K562 (cell line): ENCODE measurements at regions not wholly inside any gene's neighbourhood (a gene's known extent, or its start where the extent isn't known, plus 50 kb on each side); places are given as distances from the start of the nearest gene placed in this dataset.

Experiments
- BHLHE40 ChIP-seq: IDR thresholded peaks from 2 replicates; pipeline ENCODE4 v1.6.1; 2011; ENCODE audit warnings: low read length, improper control_type of control experiment
- CEBPB ChIP-seq: fragments of 450-650 bp; IDR thresholded peaks from 2 replicates; pipeline ENCODE4 v1.6.1; 2016; ENCODE audit warnings: missing genetic modification characterization, missing compliant biosample characterization
- ETS2 ChIP-seq: IDR thresholded peaks from 2 replicates; pipeline ENCODE4 v1.6.1; 2016; ENCODE audit warnings: borderline replicate concordance, missing genetic modification characterization, mild to moderate bottlenecking, moderate library complexity, missing compliant biosample characterization; ENCODE audit not compliant: poor library complexity, severe bottlenecking
- FOXA3 ChIP-seq, 2 experiments: fragments of 450-650 bp in 1 of 2; sonication (generic) in 1 of 2; formaldehyde crosslinking; IDR thresholded peaks in 1 of 2; conservative IDR thresholded peaks in 1 of 2; 2 replicates each; pipeline versions ENCODE4 v1.4.0 to v1.8.0; 2020 to 2022; ENCODE audit warnings: mild to moderate bottlenecking in 2 of 2, missing genetic modification reagents in 1 of 2
- FOXJ3 ChIP-seq: sonication (generic); formaldehyde crosslinking; IDR thresholded peaks from 2 replicates; pipeline ENCODE4 v1.4.0; 2020; ENCODE audit warnings: mild to moderate bottlenecking, missing genetic modification reagents
- GABPB2 ChIP-seq: fragments of 250-450 bp; sonication (Bioruptor Pico); conservative IDR thresholded peaks from 2 replicates; pipeline ENCODE4 v1.5.1; 2021; ENCODE audit warnings: mild to moderate bottlenecking
- IRF2 ChIP-seq: sonication (generic); formaldehyde crosslinking; IDR thresholded peaks from 2 replicates; pipeline ENCODE4 v1.8.1; 2022; ENCODE audit warnings: mild to moderate bottlenecking, missing genetic modification reagents
- LCOR ChIP-seq: sonication (generic); formaldehyde crosslinking; IDR thresholded peaks from 2 replicates; pipeline ENCODE4 v1.8.0; 2022; ENCODE audit warnings: mild to moderate bottlenecking, missing genetic modification reagents
- MITF ChIP-seq: IDR thresholded peaks from 2 replicates; pipeline ENCODE4 v1.6.1; 2014; ENCODE audit warnings: antibody characterized with exemption
- PTBP1 ChIP-seq: fragments of 200-400 bp; formaldehyde crosslinking; IDR thresholded peaks from 2 replicates; pipeline ENCODE4 v1.6.1; 2017; ENCODE audit warnings: low read depth, low read length
- XRCC3 ChIP-seq: fragments of 450-650 bp; IDR thresholded peaks from 2 replicates; pipeline ENCODE4 v1.6.1; 2017; ENCODE audit warnings: mild to moderate bottlenecking, moderate library complexity
- ZFPM2 ChIP-seq: fragments of 250-450 bp; sonication (Bioruptor Pico); IDR thresholded peaks from 2 replicates; pipeline ENCODE4 v1.5.1; 2022; ENCODE audit warnings: mild to moderate bottlenecking
- ZNF224 ChIP-seq: sonication (generic); formaldehyde crosslinking; IDR thresholded peaks from 2 replicates; pipeline ENCODE4 v1.8.0; 2022; ENCODE audit warnings: mild to moderate bottlenecking, missing genetic modification reagents
- ZNF277 ChIP-seq: fragments of 250-450 bp; sonication (Bioruptor Pico); IDR thresholded peaks from 2 replicates; pipeline ENCODE4 v1.8.0; 2022; ENCODE audit warnings: inconsistent platforms, mild to moderate bottlenecking, moderate library complexity, borderline replicate concordance
- ZNF280A ChIP-seq: fragments of 450-650 bp; IDR thresholded peaks from 2 replicates; pipeline ENCODE4 v1.6.1; 2018; ENCODE audit warnings: mild to moderate bottlenecking, low read depth; ENCODE audit not compliant: partially characterized antibody
- ZNF77 ChIP-seq: fragments of 250-450 bp; sonication (Bioruptor Pico); IDR thresholded peaks from 2 replicates; pipeline ENCODE4 v1.5.0; 2020

- no peak for TF ChIP-seq ZNF277 (CRISPR knock-in tag)
- TF ChIP-seq CEBPB, result no peak
- no peak for TF ChIP-seq IRF2
- no peak for TF ChIP-seq MITF
- TF ChIP-seq GABPB2 (CRISPR knock-in tag), result no peak
- TF ChIP-seq XRCC3, result peak; percentile 65; the same call in 1 of the 2 replicates
- TF ChIP-seq ETS2 (tag), result no peak
- no peak for TF ChIP-seq BHLHE40
- TF ChIP-seq ZNF224 (CRISPR knock-in tag), result no peak
- TF ChIP-seq ZFPM2 (CRISPR knock-in tag), result no peak
- TF ChIP-seq FOXA3 (CRISPR knock-in tag; conservative IDR thresholded peaks at IDR 0.05 in 1 of 2, IDR thresholded peaks at IDR 0.05 in 1 of 2), result no peak
- TF ChIP-seq ZNF77 (CRISPR knock-in tag), result no peak
- peak; percentile 44 for TF ChIP-seq ZNF280A
- TF ChIP-seq PTBP1, result no peak
- no peak for TF ChIP-seq FOXJ3 (CRISPR knock-in tag)
- no peak for TF ChIP-seq LCOR (CRISPR knock-in tag)
Measured at GRCh38 chr17:47064684-47065083, 85.6 kb upstream of the RPRML start (continued).
